Activated effector memory CD4-positive, alpha-beta T cell treated with anti-CD3 and anti-CD28 coated beads, Interleukin-2, amount 50 U/mL, for 16 hours (primary cell): ENCODE measurements at regions not wholly inside any gene's neighbourhood (a gene's known extent, or its start where the extent isn't known, plus 50 kb on each side); places are given as distances from the start of the nearest gene placed in this dataset.

Experiments
- DNase-seq: peaks from one replicate; pipeline ENCODE4 v3.0.0-alpha.2; 2020

DNA sequence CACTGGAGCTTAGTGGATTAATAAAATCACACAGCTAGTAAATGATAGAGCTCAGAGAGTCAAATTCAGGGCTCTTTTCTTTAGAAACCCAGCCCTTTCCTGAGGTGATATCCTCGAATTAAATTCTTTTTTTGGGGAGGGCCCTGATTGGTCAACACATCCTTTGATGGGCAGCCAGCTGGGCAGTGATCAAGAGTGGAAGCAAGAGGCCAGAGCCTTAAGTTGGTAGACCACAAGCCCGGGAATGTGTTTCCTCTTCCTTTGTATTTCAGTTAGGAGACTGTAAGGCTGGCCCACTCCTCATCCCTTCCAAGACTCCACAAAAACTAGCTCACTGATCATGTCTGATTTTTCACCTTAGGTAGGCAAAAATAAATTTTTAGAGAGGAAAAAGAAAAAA is 640.5 kb downstream of the DHX35 start:
- no peak for DNase-seq

DNA sequence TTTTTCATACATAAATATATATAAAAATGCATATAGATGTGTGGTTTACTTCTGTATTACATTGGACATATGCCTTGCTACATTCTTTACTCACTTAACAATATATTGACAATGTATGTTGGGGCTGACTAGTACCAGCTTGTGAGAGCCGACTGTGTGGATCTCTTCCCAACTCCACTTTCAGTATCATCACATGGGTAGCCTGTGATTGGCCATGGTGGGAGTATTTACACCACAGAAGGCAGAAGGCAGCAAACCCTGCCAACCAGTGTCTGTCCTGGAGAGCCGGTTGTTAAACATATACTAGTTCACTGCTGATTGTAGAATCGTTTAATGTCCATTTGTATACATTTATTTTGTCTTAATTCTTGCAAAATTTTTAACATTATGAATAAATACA is 638.7 kb downstream of the DHX35 start:
- DNase-seq: no peak

DNA sequence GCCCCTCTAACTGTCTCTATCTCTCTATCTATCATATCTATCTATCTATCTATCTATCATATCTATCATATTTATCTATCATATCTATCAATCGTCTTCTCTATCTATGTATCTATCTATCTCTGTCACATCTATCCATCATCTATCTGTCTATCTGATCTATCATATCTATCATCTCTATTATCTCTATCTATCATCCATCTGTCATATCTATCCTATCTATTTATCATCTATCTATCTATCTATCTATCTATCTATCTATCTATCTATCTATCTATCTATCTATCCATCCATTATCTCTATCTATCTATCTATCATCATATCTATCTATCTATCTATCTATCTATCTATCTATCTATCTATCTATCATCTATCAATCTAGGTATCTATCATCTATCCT is 638.0 kb downstream of the DHX35 start:
- DNase-seq: no peak

DNA sequence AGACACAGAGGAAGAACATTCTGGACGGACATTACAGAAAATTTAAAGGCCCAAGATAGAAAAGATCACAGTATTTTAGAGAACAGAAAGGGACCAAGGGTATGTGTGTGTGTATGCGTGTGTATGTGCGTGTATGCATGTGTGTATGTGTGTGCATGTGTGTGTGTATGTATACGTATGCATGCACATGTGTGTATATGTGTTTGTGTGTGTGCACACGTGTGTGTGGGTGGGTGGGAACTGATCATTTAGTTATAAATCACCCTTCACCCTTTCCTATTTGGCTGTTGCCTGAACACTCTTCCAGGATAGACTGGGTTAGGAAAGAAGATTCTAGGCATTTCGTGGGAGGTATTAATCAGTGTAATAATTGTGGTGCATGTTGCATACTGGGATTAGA is 634.4 kb downstream of the DHX35 start:
- no peak for DNase-seq

DNA sequence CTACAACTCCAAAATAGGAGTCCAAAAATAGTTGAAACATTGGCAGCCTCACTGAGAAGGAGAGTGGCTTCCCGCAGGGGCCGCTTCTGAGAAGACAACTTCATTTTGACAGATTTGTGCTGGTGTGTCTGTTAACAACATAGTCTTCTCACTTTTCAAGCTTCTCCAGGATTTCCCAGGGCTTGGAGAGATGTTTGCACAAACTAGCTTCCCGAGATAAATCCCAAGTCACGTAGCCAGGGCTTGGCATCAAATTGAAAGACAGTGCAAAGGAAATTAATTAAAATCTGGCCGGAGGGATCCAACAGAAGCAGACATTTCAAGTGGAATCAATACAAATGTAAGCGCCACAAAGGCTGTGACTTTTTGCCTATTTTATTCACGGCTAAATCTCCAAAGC is 630.2 kb downstream of the DHX35 start:
- no peak for DNase-seq

DNA sequence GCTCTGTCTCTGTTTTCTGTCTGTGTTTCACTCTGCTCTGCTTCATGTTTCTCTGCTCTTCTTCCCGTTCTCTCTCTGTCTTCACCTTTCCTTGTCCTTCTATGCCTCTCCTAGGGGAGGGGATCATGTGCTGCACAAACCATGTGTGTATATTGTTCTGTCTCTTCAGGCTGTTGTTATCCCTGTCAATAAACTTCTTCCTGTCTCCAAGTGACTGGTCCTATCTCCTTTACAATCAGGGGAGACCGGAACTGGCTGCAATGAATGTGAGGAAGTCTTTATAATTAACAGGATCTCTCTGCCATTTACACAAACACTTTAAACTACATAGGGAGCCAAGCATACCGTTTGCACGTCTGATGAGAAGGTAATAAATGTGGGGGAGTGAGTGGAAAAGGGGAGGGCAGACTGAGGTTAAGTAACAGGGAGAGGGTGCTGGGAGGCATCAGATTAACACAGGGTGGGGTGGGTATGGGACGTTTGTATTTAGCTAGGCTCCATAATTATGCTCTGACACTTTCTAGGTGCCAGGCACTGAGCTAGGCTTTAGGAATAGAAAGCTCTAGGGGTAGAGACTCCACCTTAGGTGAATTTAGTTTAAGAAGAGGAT is 626.1 kb downstream of the DHX35 start:
- no peak for DNase-seq

DNA sequence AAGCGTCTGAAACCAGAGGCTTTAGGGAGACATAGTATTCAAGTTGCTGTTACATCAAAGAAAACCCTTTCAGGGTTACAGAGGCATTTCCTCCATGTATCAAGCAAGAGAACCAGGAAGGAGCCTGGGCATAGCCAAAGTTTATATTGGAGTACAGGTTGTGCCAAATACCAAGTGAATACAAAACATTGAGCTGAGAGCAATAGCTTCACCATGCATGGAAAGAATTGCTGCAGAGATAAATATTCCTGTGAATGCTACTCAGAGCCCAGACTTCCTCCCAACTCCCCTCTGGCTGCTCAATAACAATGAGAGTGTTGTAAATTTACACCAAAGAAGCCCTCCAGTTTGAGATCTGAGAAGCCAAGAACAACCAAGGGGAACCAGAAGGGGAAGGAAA is 618.9 kb downstream of the DHX35 start:
- no peak for DNase-seq

DNA sequence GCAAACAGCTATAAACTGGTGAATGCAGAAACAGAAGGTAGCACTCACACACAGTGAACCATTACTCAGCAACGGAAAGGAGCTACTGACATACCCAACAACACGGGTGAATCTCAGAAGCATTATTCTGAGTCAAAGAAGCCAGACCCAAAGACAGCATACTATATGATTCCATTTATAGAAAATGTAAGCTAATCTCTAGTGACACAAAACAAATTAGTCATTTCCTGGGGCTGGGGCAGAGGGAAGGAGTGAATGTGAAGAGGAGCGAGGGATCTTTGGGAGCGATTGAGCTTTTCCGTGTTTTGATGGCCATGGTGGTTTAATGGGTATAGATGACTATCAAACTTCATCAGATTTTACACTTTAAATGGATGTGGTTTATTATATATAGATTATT is 614.6 kb downstream of the DHX35 start:
- DNase-seq: no peak

DNA sequence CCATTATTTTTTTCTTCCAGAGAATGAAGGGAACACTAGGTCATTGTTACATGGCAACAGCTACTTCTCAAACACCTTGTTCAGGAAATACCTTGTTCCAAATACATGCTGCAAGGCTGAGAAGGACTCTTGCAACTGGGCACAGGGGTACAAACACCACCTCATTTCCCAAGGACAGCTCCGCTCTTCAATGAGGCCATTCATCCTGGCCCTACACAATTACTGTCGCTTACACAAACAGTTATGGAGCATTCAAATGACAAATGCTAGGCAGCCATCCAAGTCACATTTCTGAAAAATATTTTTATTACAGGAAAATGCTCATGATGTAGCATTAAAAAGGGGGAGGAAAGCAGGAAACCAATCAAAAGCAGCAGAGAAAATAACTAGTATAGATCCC is 611.9 kb downstream of the DHX35 start:
- DNase-seq: no peak

DNA sequence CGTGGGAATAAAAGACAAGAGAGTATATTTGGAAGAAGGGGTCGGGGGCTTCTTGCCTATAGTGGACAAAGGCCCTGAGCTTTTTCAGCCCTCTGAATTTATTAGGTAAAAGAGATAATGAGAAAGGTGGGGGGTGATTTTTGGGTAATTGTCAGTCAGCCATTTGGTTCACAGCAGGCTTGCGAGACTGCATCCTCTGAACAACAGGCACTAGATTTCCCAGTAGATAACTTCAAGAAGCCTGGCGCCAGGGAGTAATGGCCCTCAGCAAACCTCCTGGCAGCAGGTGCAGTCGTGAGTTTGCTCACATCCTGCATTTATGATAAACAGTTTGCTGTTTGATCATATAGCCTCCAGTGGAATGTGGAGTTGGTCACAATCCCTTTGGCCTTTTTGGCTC is 609.0 kb downstream of the DHX35 start:
- DNase-seq: no peak

DNA sequence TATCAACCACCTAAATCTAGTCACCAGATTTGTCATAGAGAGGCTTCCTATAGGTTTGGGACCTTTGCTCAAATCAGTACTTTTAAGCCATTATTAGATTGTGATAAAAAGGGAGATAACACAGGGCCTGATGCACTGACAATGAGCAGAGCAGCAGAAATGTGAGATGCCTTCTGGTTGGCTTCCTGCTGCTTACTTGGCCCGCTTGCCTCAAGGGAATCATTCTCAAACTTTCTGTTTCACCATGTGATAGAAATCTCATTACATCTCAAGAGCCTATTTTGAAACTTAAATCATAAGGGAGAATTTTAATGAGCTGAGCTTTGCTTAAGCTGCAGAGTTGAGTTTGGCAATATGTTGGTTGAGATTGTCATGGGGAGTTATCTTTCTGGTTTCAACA is 606.0 kb downstream of the DHX35 start:
- no peak for DNase-seq

DNA sequence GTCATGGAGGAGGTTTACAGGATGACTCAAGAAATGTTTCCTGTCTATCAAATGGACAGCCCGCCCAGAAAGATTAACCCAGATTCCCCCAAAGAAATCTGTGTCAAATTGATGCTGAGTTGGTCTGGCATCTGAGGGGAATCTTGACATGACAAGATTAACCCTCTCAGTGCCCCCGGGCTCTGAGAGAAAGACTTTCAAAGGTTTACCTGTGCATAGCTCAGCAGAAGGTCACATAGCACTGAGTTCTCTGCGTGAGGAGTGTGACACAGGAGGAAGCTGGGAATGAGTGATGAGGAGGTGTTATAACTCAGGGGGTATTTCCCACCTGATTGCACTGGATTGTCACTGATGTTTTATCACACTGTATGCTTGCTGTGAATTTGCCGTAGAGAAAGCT is 601.2 kb downstream of the DHX35 start:
- DNase-seq: no peak

DNA sequence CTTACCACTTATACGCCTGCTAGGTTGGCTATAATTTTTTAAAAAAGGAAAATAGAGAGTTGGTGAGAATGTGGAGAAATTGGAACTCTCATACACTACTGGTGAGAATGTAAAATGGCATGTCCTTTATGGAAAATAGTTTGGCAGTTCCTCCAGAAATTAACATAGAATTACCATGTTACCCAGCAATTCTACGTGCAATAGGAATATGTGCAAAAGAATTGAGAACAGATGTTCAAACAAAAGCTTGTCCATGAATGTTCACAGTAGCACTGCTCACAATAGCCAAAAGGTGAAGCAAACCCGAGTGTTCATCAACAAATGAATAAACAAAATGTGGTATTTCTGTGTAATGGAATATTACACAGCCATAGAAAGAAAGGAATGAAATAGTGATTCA is 592.2 kb downstream of the DHX35 start:
- no peak for DNase-seq

DNA sequence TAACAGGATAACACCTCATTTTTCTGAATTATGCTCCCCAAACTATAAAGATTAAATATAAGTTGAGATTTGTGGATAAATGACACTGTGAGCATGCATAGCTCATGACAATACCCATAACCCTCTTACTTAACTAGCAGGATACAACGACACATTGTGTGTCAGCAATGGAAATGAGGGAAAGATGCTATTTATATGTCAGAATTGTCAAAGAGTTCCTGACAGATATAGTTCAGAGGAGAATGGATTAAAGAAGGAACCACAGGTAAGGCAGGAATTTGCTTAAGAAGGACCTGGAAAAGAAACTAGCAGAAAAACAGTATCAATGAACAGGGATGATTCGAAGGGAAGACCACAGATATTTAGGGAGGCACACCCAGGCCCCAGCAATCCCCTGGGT is 591.0 kb downstream of the DHX35 start:
- no peak for DNase-seq

DNA sequence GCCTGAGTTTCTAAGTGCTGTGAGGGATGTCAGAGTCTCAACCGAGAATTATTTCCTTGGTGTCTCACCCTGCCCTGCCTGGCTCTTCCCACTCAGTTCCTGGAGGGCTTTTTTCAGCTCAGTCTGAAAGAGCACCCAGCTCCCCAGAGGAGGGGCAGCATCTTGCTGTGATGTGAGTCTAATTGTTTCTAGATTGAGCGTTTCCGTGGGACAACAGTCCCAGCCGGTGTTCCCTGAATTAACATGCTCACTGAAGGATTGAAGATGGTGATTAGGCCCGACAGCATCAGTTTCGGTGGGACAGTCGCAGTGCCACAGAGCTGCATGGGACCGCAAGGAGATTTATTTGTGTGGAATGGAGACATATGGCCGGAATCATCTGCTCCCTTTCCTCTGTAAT is 587.6 kb downstream of the DHX35 start:
- no peak for DNase-seq

DNA sequence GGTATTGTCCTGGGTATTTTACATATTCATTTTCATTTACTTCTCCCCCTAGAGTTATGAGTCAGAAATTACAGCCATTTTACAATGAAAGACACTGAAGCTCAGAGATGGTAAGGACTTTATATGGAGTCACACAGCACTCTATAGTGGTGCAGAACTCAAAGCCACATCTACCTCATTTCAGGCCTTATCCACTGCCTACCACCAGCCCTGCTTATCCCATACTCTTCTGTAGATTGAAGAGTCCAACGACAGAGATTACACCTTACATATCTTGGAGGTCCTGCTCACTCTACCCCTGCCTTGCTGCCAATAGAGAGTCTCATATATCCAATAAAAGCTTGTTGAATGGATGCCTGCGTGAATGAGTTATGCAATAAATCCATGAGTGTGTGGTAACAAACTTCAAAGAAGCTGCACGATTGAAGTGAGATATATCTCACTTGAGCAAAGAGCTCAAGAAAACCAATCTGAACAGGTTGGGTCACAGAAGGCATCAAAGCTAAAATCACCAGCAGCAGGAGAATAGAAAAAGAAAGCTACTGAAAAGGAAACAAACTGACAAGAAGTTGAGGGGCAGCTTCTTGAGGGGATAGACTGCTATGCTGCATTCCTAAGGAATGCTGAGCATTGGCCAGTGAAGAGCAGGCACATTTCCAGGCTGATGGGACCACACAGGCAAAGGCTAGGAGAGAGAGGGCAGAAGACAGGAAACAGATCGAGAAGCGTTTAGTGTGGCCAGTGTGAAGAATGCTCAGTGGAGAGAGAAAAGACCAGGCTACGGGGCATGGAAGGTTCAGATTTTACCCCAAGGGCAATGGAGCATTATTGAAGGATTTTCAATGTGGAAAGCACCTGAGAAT is 585.6 kb downstream of the DHX35 start:
- no peak for DNase-seq

DNA sequence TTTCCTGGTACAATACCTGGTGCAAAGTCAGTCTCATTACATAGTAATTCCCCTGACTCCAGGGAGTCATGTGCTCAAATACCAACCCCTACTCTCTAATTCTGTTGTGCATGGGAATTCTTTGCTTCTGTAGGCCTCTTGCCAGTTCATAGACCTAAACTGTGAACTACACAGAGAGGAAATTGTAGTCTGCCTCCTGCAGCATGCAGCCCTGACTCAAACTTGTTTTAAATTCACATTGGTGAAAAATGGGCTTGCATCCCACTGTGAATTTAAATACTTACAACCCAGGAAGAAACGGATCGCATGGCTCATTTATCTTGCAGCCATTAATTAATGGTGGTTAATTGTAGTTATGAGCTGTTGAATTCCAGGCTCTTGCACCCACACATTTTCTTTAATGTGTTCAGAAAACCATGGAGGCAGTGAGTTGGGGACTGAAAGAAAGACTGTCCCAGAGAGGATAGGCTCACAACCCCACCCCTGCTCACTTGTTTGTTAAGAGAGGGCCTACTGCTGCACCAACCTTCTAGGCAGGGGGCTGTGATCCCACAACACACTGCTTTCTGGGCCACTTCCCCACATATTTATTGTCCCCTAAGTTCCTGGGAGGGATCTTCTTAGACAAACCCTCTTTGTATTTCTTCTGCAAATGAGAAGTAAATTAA is 579.1 kb downstream of the DHX35 start:
- DNase-seq: no peak

DNA sequence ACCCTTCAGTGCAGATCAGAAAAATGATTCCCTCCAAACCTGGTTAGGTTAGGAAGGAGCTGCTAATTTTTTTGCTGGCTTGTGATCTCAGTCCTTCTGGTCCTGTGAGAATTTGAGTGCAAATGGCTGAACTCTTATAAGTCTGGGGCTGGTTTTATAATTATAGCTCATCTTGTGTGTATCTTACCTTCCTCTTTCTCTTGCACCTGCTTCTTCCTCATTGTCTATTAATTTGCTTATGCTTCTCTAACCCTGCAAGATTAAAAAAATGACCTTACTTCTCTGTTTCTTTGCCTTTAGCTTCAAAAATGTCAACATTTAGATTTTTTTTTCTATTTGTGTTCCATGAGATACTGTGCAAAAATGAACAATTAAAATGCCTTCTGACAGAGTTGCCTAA is 576.2 kb downstream of the DHX35 start:
- DNase-seq: no peak

DNA sequence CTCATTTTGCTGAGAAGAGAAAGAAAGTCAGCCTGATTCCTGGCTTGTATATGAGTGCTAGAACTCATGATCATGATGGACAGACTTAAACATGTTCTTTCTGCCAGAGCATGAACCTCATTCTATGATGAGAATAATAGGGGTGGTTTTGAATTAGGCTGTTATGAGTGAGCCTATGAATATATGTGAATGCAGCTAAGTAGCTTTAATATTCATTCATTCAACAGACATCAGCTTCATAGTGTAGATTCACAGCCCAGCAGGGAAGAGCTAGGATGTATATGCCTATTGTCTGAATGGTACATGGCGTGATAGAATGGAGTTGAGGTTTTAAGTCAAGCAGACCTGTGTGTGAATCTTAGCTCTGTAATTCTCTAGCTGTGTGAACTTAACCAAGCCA is 573.2 kb downstream of the DHX35 start:
- no peak for DNase-seq

DNA sequence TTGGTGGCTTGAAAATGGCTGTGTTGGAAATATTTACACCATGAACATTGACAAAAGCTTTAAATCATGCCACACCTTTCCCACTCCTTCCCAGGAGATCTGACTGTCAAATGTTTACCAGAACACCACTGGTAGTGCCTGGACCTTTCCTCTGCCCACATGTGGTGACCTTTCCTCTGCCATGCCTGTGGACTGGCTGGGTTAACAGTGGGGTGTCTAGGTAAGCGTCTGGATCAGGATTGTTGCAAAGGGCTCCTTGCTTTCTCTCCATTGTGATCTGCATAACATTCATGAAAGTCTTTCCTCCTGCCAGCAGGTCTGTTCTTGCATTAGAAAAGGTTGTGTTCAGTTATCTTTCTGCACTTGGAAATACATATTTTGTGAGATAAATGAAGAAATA is 572.7 kb downstream of the DHX35 start:
- DNase-seq: no peak

DNA sequence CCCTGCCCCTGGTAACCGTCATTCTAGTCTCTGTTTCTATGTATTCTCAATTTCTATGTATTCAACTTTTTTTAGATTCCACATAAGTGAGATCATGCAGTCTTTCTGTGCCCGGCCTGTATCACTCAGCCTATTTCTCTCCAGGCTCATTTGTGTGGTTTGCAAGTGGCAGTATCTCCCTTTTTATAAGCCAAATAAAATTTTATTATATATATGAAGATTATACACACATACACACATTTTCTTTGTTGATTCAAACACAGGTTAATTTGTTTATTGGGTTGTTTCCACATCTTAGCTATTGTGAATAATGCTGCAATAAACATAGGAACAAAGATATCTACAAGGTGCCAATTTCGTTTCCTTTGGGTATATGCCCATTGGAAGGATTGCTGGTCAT is 571.7 kb downstream of the DHX35 start:
- DNase-seq: no peak

DNA sequence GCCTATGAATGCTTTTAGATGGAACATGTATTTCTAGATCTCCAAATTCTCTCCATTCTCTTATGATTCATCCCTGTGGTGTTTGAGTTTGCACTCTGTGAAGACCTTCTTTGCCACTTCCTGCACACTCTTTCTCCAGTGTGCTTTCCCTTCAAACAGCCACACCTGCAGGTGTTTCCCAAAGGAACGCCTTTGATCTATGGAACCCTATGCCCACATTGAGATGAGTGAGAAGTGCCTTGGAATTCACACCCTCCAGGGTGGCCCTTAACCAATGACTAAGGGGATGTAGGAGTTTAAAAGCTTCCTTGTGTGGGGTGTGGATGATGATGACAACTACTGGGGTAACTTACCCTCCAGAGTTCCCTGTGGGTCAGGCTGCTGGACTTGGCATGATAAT is 570.1 kb downstream of the DHX35 start:
- DNase-seq: no peak

DNA sequence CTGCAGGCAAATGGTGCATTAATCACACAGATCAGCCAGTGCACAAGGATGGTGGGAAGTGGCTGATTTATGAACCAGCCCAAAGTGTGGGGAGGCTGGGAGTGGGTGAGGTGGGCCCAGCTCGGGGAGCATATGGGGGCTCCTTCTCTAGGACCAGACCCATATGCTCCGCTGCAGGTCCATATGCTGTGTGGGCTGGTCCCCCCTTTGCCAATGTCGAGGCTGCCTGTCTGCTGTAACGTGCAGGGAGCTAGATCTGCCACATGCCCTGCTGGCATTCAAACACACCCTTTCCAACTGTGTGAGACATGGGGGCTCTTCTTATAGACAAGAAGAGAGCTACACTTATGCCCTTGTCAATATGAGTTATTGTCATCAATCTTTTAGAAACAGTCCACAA is 566.3 kb downstream of the DHX35 start:
- DNase-seq: no peak

DNA sequence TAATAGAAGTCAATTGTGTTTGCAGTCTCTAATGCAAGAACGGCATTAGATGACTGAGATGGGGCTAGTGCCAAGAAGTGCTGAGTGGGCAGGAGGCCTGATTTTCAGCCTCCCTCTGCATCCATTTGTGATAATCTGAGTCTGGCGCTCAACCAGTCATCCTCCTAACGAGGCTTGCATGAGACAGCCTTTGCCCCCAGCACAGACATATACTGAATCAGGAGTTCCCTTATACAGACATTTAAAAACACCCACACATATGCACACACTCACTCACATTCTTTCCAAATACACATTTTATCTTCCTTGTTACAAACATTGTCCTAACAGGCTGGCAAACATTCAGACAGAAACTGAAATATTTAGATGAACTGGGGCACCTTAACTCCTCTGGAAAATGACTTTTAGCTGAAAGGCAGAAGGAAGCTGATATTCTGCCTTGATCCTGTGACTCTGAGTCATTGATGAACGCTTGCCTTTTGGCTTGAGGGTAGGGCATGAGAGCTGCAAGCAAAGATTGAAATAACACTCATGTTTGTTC is 562.3 kb downstream of the DHX35 start:
- no peak for DNase-seq
